ENCODE measurements at regions not wholly inside any gene's neighbourhood (a gene's known extent, or its start where the extent isn't known, plus 50 kb on each side); places are given as distances from the start of the nearest gene placed in this dataset.

DNA sequence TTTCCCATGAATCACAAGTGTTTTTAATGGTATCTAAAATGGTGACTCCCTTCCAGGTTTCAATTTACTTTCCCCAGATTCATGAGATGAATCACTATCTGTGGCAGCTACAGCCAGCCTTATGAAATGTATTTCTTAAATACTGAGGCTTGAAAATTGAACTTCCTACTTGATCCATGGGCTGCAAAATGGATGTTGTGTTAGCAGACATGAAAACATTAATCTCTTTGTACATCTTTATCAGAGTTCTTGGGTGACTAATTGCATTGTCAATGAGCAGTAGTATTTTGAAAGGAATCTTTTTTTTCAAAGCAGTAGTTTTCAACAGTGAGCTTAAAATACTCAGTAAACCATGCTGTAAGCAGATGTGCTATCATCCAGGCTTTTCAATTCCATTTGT is 250.8 kb downstream of the SLC6A15 start:
- DNase-seq, result no peak

DNA sequence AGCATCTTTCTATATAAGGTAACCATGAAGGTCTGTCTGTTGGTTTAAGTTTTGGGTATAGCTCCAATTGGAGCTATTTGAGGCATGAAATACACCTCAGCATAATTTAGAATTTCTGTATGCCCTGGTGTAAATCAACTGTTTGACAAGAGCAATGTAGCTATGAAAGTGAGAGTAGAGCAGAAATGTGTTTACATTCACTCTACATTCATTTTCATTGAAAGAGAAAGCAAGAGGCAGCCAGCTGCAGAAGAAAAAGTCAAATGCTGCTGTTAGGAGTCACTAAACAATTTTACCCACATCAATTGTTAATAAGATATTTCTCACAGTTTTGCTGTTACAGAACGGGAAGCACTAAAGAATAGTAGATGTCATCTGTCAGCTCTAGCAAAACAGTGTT is 252.5 kb downstream of the SLC6A15 start:
- no peak for DNase-seq

DNA sequence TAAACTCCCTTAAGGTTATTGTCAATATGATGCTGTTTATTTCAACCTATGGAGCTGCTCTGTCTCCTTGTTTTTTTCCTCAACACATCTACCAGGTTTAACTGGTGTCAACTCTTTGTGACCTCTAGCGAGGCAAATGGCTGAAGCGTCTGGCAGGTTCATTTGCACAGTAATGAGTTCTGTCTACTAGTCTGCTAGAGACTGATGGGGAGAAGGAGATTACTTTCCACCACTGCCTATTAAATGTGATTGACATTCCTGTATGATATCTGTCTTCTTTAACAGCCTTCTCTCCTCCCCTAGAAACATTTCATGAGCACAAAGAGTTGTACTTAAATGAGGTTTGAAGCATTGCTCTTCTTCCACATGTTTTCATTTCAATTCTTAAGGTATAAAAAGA is 253.7 kb downstream of the SLC6A15 start:
- DNase-seq, result no peak

DNA sequence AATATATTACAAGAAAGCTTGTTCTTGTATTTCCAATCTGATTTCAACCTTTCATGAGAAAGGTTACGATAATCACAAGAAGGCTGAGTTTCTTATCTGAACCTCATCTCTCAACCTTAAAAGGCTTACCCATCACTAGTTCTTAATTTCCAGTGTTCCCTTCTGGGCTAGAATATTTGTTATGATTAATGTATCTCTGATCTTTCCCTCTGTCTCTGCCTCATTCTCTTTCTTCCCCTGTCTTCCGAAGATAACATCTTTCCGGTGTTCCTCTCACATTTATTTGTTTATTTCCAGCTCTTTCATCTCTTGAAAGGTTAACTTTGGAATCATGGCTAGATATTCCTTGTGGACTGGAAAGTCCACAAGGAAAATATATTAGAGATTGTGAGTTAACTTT is 255.9 kb downstream of the SLC6A15 start:
- no peak for DNase-seq

DNA sequence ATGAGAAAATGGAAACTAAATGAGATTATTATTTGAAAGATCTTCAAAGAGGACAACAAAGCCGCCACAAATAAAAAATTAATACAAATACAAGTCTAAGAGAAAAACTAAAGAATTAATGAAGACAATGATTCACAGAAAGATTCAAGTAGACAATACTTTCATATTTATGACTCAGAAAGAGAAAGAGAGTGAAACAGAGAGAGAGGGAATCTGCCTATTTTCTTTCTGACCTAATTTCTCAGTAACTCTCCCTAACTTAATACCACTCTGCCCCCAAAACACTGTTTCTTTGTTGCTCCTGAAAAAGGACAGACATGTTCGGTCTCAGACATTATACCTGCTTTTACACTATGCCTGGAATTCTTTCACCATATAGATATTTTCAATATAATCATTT is 259.1 kb downstream of the SLC6A15 start:
- DNase-seq, result no peak

DNA sequence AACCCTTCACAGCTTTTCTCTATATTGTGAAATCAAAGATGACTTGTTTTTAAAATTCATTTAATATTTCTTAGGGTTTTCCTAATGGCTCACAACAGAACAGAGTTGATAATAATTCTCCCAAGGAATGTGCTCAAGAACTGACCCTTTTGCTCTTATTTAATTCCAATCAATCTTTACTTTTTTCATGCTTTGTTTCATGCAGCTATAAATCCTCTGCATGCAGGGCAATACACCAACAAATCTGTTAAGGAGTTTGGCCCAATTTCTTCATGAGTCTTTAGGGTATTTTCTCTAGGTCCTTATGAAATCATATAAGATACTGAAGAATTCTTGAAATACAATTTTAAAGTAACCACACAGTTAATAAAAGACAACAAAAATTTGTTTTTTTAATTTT is 264.2 kb downstream of the SLC6A15 start:
- DNase-seq, result no peak

DNA sequence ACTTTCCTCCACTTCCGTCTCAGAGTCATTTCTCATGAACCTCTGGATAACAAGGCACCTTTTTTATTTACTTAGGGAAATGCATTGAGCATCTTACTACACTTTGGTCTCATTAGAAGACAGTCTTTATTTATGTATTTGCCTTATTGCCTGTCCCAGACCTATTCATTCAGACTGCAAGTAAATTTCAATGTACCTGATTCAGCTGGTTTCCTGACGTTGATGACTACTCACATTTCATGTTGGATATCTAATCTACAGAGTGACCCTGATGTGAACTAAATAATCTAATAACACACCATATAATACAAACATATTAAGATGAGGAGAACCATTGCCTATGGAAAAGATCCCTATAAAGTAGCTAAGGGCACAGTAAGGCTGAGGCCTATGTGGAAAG is 267.7 kb downstream of the SLC6A15 start:
- DNase-seq, result no peak

DNA sequence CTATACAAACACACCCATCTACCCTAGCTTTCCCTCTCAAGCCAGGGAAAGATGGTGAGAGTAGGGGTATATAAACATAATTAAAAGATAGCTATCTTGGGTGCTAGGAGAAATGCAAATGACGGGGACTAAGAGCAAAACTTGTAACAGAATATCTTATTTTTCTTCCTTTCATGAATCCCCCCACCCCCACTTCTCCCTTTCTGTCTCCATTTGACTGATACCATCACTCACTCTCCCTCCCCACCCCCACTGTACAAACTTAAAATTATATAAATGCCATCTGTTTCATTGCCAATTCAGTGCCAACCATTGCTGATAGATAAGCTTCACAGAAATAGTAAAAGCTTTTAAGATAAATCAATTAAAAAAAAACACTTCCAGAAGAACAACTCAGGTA is 268.6 kb downstream of the SLC6A15 start:
- DNase-seq, result no peak

DNA sequence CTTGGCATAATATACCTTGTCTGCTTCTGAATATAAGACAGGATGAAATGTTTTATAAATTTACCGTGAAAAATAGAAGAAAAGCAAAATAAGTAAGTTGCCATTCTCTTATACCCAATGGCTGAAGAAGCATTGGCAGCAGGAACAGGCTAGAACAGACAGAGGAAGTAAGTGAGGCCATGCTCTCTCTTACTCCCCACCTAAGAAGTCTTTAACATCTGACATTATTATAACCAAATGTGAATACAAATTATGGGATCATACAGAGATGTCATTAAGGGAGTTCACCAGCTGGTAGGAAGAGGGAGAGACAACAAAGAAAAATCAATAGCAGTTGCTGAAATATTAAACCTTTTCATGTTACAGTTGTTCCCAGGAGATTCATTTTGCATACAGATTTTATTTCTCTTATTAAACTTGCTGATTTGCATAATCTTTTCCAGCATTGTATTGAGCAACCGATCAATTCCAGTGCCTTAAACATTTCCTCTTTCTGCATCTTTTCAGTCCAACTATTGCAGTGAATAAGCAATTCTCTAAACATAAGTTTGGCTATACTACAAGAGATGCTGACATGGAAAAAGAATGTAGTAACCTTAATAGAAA is 270.6 kb downstream of the SLC6A15 start:
- no peak for DNase-seq

DNA sequence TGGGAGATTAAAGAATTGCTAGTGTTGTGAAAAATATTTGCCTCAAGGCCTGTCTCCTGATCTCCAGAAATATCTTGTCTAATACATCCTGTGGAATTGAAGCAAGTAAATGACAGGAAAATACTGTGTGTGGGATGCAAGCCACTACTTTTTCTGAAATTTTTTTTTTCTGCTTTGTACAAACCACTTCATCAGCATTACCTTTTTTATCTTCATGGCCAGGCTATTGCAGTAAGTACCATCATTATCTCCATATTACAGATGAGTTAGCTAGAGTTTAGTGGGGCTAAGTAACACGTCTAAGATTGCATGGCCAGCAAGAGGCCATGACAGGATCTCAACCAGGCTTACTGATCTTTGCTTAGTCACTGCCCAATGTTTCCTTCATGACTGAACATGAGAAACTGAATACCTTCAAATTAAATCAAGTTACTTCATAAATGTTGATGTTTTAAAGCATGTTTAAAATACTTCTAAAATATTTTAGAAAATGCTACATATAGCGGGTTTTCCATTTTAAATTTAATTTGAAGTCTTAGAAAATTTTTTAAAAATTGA is 273.7 kb downstream of the SLC6A15 start:
- no peak for DNase-seq

DNA sequence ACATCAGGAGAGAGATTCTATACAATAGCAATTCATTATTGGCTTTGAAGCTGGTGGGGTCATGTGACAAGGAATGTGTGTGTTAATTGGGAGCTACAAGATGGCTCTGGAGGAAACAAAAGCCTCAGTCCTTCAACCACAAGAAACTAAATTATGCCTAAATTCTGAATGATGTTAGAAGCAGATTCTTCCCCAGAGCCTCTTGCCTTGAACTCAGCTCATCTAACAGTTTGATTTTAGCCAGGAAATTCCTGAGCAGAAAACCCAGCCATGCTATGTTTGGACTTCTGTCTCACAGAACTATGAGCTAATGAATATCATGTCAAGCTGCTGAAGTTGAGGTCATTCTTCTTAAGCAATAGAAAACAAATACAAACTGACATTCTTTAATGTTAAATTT is 274.7 kb downstream of the SLC6A15 start:
- no peak for DNase-seq

DNA sequence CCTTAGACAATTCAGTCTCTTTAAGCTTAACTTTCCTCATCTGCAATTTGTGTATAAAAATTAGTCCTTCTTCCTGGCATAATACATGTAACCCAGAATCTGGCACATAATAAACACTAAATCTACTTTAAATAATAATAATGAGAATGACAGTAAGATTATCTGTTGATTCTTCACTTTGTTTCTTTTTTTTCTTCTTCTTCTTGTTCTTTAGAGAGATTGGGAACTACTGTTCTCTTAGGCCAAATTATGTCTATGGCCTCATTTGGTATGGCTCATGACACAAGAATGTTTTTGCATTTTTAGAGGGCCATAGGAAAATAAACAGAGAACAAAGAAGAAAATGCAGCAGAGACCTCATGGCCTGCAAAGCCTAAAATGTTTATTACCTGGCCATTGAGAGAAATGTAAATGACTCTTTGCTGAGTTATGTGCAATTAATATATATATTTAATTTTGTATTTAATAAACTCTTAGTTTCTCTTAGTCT is 275.8 kb downstream of the SLC6A15 start:
- DNase-seq, result no peak

DNA sequence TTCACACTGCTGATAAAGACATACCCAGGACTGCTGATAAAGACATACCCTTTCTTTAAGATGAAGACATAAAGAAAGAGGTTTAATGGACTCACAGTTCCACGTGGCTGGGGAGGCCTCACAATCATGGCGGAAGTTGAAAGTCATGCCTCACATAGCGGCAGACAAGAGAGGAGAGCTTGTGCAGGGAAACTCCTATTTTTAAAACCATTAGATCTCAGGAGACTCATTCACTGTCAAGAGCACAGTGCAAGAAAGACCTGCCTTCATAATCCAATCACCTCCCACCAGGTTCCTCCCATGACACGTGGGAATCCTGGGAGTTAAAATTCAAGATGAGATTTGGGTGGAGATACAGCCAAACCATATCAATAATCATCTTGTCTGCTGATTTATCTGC is 278.1 kb downstream of the SLC6A15 start:
- no peak for DNase-seq

DNA sequence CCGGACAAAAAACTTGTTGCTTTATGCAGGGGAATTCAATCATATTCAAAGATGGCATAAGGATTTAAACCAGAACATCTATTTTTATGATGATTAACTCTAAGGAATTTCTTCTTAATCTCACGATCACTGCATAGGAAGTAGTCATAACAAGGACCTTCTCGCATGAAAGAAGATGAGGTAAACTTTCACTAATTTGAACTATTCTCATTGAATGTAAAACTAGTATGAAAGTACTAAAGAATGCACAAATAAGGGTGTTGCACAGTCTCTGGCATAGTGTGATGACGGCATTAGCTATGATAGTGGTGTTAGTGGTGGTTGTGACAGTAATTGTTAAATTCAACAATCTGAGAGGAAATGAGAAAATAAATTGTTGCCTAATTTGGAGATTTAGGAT is 280.0 kb downstream of the SLC6A15 start:
- DNase-seq, result no peak

DNA sequence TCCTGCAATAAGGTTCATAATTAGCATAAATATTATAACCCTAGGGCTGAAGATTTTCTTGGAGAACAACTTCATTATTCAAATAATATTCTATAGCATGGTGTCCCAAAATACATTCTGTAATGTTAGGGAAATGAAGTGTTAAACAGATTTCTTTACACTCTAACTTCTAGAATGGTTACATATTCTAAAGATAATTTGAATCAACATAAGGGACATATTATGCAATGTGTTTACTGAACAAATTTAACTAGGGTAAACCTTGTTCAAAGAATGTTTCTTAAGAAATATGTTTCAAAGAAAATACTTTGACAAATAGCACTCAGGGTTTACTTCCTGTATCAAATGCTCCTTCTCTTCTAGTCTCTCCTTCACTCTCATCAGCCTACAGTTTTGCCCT is 281.6 kb downstream of the SLC6A15 start:
- no peak for DNase-seq

DNA sequence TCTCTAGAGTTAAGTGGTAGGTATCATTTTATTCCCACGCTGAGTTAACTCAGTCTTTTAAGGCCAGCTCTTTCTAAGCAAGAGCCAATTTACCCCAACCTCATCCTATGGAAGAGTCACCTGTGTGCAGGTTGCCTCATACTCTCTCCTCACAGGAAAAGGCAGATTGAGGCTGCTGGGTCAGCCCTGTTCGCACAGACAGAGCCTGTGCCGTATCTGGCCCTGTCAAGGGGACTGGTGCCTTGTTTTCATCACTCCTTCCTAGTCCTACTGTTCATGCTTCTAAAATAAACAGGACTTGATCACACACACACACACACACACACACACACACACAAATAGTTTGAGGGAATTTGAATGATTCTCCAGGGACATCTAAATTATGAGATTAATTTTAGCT is 285.0 kb downstream of the SLC6A15 start:
- DNase-seq, result no peak

DNA sequence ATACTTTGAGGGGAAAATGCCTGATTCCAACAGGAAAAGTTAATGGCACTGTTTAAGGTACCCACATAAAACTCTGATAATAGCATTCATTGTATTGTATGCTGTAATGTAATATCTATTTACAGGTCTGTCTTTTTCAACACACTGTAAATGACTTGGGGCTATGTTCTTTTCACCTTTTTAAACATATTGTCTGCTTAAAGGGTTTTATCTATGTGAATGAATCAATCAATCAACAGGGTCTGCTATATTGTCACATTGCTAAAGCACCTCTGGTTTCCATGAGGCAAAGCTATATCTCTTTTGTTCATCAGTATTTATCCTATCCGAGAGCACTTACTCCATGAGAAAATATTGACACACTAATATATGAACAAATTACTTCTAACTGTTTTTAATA is 288.0 kb downstream of the SLC6A15 start:
- no peak for DNase-seq

DNA sequence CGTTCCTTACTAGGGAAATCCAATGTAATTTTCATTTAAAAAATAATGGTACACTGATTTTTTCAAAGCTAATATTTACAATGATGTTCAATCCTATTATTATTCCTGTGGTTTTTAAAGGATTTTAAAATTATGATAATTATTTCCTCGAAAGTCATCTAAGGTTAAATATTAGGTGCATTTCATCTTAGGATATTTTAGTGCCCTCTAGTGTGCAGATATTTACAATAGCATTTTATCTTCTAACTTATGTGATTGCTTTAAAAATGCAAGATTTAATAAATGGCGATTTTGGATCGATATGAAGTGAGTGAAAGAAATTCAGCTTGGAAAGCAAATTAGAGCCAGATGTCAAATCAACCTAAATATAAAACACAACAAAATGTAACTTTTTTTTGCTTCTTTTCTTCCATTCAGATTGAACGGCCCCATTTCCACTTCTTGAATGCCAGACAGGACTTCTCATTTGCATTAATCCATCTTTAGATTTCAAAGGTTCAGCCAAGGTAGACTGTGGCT is 293.5 kb downstream of the SLC6A15 start:
- no peak for DNase-seq

DNA sequence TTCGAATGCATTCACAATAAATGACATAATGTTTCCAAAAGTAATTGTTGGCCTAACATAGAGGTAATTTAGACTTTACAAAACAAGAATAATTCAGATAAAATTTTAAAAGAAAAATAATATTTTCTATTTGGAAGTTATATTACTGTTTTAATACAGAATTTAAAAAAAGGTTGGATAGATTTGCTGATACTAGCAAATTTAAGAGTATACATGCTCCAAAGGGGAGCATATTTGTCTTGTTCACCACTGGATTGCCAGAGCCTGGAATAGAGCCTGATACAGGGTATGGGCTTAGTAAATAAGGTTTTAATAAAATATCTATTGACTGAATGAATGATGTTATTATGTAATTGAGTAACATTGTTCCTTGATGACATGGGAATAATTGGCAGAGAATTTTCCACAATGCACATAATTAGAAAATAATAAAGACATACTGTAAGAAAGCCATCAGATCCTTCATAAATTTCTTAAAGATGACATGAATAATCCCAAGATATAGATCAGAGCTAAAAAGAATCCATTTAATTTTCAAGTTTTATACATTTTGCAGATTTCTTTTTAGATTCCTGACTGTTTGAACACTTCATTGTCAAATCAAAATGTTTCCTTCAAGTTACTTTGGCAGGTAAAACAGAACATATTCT is 305.3 kb downstream of the SLC6A15 start:
- no peak for DNase-seq

DNA sequence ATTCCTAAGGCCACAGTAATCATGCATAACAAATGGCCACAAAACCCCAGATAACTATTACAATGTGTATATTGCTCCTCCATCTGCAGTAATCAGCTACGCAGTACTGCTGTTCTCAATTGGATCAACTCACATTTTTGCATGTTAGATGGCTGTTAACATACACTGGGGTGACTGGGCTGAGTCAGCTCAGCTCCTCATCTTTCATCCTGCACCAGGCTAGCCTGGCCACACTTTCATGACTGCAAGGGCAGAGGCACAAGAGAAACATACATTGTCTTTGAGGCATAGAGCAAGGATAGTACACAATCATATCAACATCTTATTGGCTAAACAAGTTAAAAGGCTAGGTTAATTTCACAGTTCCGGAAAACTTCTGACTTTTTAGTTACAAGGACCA is 306.6 kb downstream of the SLC6A15 start:
- DNase-seq, result no peak

DNA sequence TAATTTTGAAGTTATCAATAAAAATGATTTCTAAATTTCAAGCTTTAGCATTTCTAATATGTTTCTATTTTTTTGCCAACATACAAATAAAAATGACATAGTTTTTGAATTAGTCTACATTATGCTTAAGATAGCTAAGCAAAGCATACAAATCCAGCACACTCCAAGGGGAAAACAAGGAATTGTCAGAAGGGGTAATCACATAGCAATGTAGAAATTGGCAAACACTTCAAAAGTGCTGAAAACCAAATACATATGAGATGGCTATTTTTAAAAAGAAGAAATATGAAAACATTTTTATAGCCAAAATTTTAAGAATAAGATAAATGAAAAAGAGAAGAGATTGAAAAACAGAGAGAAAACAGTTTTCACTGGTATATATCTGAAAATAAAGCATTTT is 308.0 kb downstream of the SLC6A15 start:
- DNase-seq, result no peak

DNA sequence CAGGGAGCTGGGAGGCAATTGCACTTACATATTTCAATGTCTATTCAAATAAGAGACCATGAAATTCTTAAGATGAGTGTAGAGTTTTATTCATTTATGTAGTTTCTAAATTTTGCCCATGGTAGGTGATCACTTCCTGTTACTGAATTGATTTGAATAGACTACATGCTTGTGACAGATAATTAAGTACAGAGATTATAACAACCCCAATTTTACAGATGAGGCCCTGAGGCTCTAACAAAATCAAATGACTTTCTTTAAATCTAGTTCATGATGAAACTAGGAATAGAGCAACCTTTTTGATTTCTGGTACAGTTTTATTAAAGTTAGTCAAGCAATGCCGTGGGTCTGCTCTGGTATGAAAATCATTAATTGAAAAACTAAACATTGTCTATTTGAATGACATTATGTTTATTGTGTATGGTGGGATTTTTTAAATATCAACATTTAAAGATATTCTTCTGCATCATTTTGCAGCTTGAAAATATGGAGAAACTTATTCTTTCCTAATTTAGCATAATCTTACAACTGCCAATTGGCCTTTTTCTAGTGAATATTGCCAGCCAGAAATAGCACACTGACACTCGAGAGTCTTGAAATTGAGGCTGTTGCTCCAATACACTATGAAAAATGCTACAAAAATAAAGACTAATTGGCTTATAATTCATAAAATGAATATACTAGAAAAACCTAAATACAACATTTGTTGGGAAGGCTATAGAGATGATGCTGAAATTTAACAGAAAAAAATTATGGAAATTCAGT is 308.9 kb downstream of the SLC6A15 start:
- no peak for DNase-seq

DNA sequence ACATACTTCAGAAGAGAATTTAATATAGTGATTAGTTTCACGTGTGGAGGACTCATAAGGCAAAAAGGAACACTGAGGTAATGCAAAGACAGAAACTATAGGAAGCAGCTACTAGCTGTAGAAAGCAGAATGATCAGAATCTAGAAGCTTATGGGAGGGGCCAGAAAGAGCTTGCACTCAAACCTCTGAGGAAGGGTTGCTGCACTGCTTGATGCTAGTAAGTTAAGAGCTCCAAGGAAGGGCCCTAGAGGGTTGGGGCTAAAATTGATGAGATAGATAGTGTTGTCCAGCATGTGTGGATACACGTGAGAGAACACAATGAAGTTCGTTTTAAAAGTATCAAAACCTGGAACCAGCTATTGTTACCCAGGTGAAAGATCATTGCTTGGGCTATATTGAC is 311.1 kb downstream of the SLC6A15 start:
- no peak for DNase-seq

DNA sequence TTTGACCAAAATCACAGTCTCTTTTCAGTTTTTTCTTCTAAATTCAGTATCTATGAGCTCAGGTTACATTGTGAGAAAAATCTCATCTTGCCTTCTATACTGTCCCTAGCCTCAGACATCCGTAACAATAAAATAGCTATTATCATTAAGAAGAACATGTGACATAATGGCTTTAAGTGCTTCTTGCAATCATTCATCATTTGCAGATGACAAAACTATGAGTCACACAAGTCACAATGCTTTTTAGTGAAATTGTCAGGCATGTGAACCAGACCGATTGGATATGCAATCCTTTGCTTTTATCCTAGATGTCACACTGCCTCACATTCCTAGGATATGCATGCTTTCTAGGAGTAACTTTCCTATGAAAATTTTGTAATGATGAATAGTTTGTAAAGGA is 313.1 kb downstream of the SLC6A15 start:
- no peak for DNase-seq
